IPS-20b (cell line): ENCODE measurements at regions not wholly inside any gene's neighbourhood (a gene's known extent, or its start where the extent isn't known, plus 50 kb on each side); places are given as distances from the start of the nearest gene placed in this dataset.

Experiments
- H3K27ac ChIP-seq: one replicate; pipeline ENCODE4 v1.5.1; 2013; ENCODE audit warnings: low read length
- H3K27me3 ChIP-seq: 2 replicates; pipeline ENCODE4 v1.6.1; 2013; ENCODE audit warnings: mild to moderate bottlenecking, low read length, inconsistent platforms; ENCODE audit not compliant: insufficient read depth
- H3K36me3 ChIP-seq: 2 replicates; pipeline ENCODE4 v1.6.1; 2013; ENCODE audit warnings: low read depth, mild to moderate bottlenecking, inconsistent platforms, low read length, moderate library complexity; ENCODE audit not compliant: insufficient read depth
- H3K4me1 ChIP-seq: 2 replicates; pipeline ENCODE4 v1.6.1; 2013; ENCODE audit warnings: mild to moderate bottlenecking, control low read depth, inconsistent platforms, low read length, moderate library complexity; ENCODE audit not compliant: insufficient read depth
- H3K4me3 ChIP-seq: 2 replicates; pipeline ENCODE4 v1.5.1; 2013; ENCODE audit warnings: mild to moderate bottlenecking, low read length, inconsistent platforms
- H3K9ac ChIP-seq: 2 replicates; pipeline ENCODE4 v1.6.1; 2013; ENCODE audit warnings: low read depth, mild to moderate bottlenecking, inconsistent platforms, low read length, moderate library complexity
- H3K9me3 ChIP-seq: 2 replicates; pipeline ENCODE4 v1.6.1; 2013; ENCODE audit warnings: mild to moderate bottlenecking, low read depth, low read length, inconsistent platforms; ENCODE audit not compliant: insufficient read depth

DNA sequence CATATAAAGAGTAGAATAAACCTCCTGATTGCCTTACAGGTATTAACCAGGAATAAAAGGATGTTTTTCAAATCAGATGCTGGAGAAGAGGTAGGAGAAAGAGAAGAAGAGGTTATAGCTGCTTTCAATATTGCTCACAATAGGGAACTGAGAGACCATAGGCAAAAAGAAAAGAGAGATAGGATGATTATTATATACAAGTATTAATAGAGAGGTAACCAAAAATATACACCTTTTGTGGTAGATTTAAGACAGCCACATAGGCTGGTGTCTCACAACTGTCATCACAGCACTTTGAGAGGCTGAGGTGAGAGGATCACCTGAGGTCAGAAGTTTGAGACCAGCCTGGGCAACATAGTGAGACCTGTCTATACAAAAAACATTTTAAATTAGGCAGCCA is 119.7 kb downstream of the PSMG1 start:
- Histone ChIP-seq H3K4me1 (no peaks in the 10 kb centered on the region), H3K27me3 (no peaks in the 10 kb centered on the region), H3K27ac (no peak overlapping the region)

DNA sequence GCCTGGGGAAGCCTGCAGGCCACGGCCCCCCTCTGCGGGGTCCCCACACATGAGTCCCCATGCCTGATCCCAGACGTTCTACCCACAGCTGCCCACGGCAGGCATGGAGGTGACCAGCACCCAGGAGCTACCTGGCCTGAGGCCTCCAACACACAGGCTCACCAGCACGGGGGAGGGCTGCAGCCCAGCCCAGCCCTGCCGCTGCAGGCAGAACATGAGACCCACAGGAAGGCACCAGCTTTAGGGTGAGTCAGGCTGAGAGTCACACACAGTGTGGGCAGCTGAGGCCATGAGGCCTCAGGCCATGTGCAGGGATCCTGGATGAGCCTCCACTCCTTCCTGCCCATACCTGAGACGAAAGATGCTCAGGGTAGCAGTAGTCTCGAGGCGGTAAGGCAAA is 121.1 kb downstream of the PSMG1 start:
- no peak overlapping the region for H3K4me3 ChIP-seq
- H3K9me3 ChIP-seq = peaks cover 4% of the 10 kb centered on the region; the same call in 1 of the 2 replicates
- H3K27me3 ChIP-seq = no peaks in the 10 kb centered on the region
- no peaks in the 10 kb centered on the region for H3K36me3 ChIP-seq
- no peak overlapping the region for H3K9ac ChIP-seq
- H3K4me1 ChIP-seq = no peaks in the 10 kb centered on the region
- H3K27ac ChIP-seq = no peak overlapping the region

More for the DNA sequence above, 119.7 kb downstream of the PSMG1 start:
- H3K4me3 ChIP-seq = no peak overlapping the region
- no peaks in the 10 kb centered on the region for H3K36me3 ChIP-seq
- peaks cover 4% of the 10 kb centered on the region; the same call in 1 of the 2 replicates for H3K9me3 ChIP-seq
- H3K9ac ChIP-seq = no peak overlapping the region

GRCh38 chr21:39061766-39062165 is 121.5 kb downstream of the PSMG1 start:
- Histone ChIP-seq H3K27ac (no peak overlapping the region), H3K4me1 (no peaks in the 10 kb centered on the region), H3K36me3 (no peaks in the 10 kb centered on the region), H3K9me3 (peaks cover 4% of the 10 kb centered on the region; the same call in 1 of the 2 replicates), H3K9ac (no peak overlapping the region), H3K4me3 (no peak overlapping the region), H3K27me3 (no peaks in the 10 kb centered on the region)

GRCh38 chr21:39060485-39061083 is 122.7 kb downstream of the PSMG1 start:
- Histone ChIP-seq H3K4me1 (no peaks in the 10 kb centered on the region), H3K9me3 (peaks cover 4% of the 10 kb centered on the region; the same call in 1 of the 2 replicates), H3K27me3 (no peaks in the 10 kb centered on the region), H3K27ac (no peak overlapping the region), H3K4me3 (no peak overlapping the region), H3K9ac (no peak overlapping the region), H3K36me3 (no peaks in the 10 kb centered on the region)

- H3K27me3 ChIP-seq = no peaks in the 10 kb centered on the region
- no peak overlapping the region for H3K27ac ChIP-seq
- no peaks in the 10 kb centered on the region for H3K36me3 ChIP-seq
- H3K4me3 ChIP-seq = no peak overlapping the region
- no peak overlapping the region for H3K9ac ChIP-seq
- H3K4me1 ChIP-seq = no peaks in the 10 kb centered on the region
- H3K9me3 ChIP-seq = no peaks in the 10 kb centered on the region
Measured at GRCh38 chr21:39057121-39057520, 126.1 kb downstream of the PSMG1 start.

- H3K4me1 ChIP-seq = no peaks in the 10 kb centered on the region
- no peaks in the 10 kb centered on the region for H3K36me3 ChIP-seq
Measured at GRCh38 chr21:39056636-39057035, 126.6 kb downstream of the PSMG1 start.

GRCh38 chr21:39055167-39055767 is 128.0 kb downstream of the PSMG1 start:
- no peak overlapping the region for H3K27ac ChIP-seq
- no peaks in the 10 kb centered on the region for H3K27me3 ChIP-seq
- no peaks in the 10 kb centered on the region for H3K36me3 ChIP-seq
- no peak overlapping the region for H3K9ac ChIP-seq
- no peak overlapping the region for H3K4me3 ChIP-seq
- no peaks in the 10 kb centered on the region for H3K9me3 ChIP-seq
- no peaks in the 10 kb centered on the region for H3K4me1 ChIP-seq

More at GRCh38 chr21:39056636-39057035, 126.6 kb downstream of the PSMG1 start:
- no peaks in the 10 kb centered on the region for H3K27me3 ChIP-seq
- no peak overlapping the region for H3K27ac ChIP-seq
- H3K9ac ChIP-seq = no peak overlapping the region
- no peaks in the 10 kb centered on the region for H3K9me3 ChIP-seq
- no peak overlapping the region for H3K4me3 ChIP-seq

- Histone ChIP-seq H3K27ac (no peak overlapping the region), H3K4me1 (no peaks in the 10 kb centered on the region), H3K4me3 (no peak overlapping the region), H3K9me3 (no peaks in the 10 kb centered on the region), H3K27me3 (no peaks in the 10 kb centered on the region), H3K9ac (no peak overlapping the region), H3K36me3 (no peaks in the 10 kb centered on the region)
Measured at GRCh38 chr21:39054066-39054465, 129.2 kb downstream of the PSMG1 start.

DNA sequence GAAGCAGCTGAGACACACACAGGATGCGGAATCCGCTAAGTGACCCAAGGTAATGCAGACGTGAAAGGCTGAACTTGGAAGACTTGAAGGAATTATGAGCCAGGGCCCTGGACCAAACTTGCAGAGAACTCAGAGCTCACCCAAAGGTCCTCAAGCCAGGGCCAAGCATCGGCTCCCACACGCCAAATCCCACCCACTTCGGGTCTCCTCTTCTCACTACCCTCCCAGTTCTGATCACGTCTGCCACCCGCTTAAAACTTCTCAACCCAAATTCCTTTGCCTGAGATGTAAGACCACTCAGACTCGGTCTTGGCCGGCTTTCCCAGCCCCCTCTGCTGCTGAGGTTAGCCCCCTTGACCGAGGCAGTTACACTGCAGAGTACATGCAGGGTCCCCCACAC is 130.1 kb downstream of the PSMG1 start:
- H3K4me3 ChIP-seq = no peak overlapping the region
- no peaks in the 10 kb centered on the region for H3K36me3 ChIP-seq
- H3K9ac ChIP-seq = no peak overlapping the region
- H3K4me1 ChIP-seq = no peaks in the 10 kb centered on the region
- no peak overlapping the region for H3K27ac ChIP-seq
- H3K9me3 ChIP-seq = no peaks in the 10 kb centered on the region
- H3K27me3 ChIP-seq = no peaks in the 10 kb centered on the region

- no peaks in the 10 kb centered on the region for H3K4me1 ChIP-seq
- no peaks in the 10 kb centered on the region for H3K27me3 ChIP-seq
- no peaks in the 10 kb centered on the region for H3K36me3 ChIP-seq
- H3K4me3 ChIP-seq = no peak overlapping the region
- no peak overlapping the region for H3K9ac ChIP-seq
- no peak overlapping the region for H3K27ac ChIP-seq
- H3K9me3 ChIP-seq = no peaks in the 10 kb centered on the region
Measured at GRCh38 chr21:39052718-39053117, 130.5 kb downstream of the PSMG1 start.

DNA sequence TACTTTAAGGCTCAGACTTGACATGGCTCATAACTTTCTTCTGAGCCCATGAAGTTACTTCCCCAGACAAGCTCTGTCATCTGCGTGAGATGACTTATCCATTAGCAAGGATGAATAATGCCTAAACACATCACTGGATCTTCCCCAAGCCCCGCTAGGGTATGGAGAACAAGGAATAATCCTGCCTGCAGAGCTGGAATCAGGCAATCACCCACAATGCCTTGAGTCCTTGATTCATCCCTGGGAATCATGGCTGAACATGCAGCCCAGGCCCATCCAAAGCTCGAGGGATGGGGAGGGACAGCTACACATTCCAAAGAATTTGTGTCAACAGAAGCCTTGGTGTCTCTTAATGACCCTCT is 131.7 kb downstream of the PSMG1 start:
- H3K36me3 ChIP-seq = no peaks in the 10 kb centered on the region
- H3K4me1 ChIP-seq = no peaks in the 10 kb centered on the region
- no peak overlapping the region for H3K27ac ChIP-seq
- no peak overlapping the region for H3K4me3 ChIP-seq
- no peaks in the 10 kb centered on the region for H3K9me3 ChIP-seq
- H3K27me3 ChIP-seq = no peaks in the 10 kb centered on the region
- H3K9ac ChIP-seq = no peak overlapping the region

- H3K4me1 ChIP-seq = no peaks in the 10 kb centered on the region
- H3K27me3 ChIP-seq = no peaks in the 10 kb centered on the region
- H3K9ac ChIP-seq = no peak overlapping the region
- H3K9me3 ChIP-seq = no peaks in the 10 kb centered on the region
- H3K4me3 ChIP-seq = no peak overlapping the region
- no peak overlapping the region for H3K27ac ChIP-seq
- H3K36me3 ChIP-seq = no peaks in the 10 kb centered on the region
Measured at GRCh38 chr21:39050841-39051587, 132.2 kb downstream of the PSMG1 start.
